Activated naive CD4-positive, alpha-beta T cell treated with Interleukin-2 at 50 U/mL for 16 hours (primary cell): ENCODE measurements at regions not wholly inside any gene's neighbourhood (a gene's known extent, or its start where the extent isn't known, plus 50 kb on each side); places are given as distances from the start of the nearest gene placed in this dataset.
"Not testable (repeated sequence)": the region's sequence is repeated elsewhere in the genome, so short reads cannot be mapped to it uniquely, and the experiment has no call there.

ENCODE experiments used
- DNase-seq: peaks from one replicate; pipeline ENCODE4 v3.0.0-alpha.2; 2020

GRCh38 chr2:234178330-234179030, 128.0 kb downstream of the SPP2 start:
- DNase-seq: no peak

- DNase-seq: no peak
These were observed 125.1 kb downstream of the SPP2 start for GRCh38 chr2:234175649-234176048.

GRCh38 chr2:234174742-234175141, 124.2 kb downstream of the SPP2 start:
- DNase-seq: no peak

- DNase-seq: no peak
These were observed 122.0 kb downstream of the SPP2 start for GRCh38 chr2:234172532-234172931.

GRCh38 chr2:234172066-234172465, 121.6 kb downstream of the SPP2 start:
- DNase-seq: no peak

DNA sequence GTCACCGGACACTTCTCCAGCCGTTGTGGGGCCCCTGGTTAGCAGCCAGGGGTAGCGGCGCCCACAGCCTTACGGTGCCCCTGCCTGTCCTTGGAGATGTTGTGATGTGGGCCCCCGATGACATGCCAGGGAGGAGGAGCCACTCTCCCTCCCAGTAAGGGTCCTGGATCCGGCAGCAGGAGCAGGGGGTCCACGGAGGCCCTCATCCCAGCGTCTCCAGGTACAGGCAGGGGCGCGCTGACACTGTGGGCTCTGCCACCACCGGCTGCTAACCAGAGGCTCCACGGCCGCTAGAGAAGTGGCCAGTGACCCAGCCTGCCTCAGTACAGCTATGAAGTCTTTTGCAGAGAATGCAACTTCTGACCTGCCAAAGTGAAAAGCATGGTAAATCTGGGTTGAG, 121.2 kb downstream of the SPP2 start:
- no peak for DNase-seq

DNA sequence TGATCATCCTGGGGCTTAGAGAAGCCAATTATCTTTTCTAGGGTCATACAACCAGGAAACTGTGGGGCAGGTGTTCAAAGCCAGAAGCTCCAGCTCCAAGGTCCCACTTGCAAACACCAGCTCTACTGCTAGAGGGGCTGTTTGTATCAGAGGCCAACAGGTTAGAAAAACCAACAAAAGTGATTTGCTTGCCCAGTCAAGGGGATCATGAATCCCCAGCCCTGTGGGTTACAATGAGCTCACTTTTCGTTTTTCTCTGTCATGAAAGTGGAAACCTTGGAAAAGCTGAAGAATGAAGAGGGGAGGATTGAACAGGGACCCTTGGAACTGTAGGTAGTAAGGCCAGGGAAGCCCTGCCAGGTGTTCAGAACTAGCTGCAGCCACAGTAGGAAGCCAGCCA, 119.2 kb downstream of the SPP2 start:
- no peak for DNase-seq

GRCh38 chr2:234168605-234169570, 118.4 kb downstream of the SPP2 start:
- not testable (repeated sequence) for DNase-seq

GRCh38 chr2:234166531-234166930, 116.0 kb downstream of the SPP2 start:
- no peak for DNase-seq

DNA sequence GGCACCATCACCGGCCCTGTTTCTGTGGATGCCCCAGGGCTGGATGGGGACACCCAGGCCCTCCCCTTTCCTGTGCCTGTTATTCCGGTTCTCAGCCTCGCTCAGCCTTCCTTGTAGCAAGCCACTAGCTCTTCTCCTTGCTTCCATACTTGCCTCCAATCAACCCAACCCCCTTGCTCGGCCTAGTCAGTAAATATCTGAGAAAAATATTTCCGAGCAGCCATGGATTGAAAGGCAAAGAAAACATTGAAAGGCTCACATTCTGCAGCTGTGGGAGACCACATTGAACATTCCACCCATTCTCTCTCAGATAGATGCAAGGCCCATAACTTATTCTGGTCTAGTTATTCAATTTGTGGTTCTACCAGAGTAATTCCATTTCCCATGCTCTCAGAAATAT, 114.9 kb downstream of the SPP2 start:
- DNase-seq: no peak

- peak; percentile 41 for DNase-seq
These were observed 114.3 kb downstream of the SPP2 start for GRCh38 chr2:234164493-234165413.

GRCh38 chr2:234163510-234164045, 113.1 kb downstream of the SPP2 start:
- no peak for DNase-seq

DNA sequence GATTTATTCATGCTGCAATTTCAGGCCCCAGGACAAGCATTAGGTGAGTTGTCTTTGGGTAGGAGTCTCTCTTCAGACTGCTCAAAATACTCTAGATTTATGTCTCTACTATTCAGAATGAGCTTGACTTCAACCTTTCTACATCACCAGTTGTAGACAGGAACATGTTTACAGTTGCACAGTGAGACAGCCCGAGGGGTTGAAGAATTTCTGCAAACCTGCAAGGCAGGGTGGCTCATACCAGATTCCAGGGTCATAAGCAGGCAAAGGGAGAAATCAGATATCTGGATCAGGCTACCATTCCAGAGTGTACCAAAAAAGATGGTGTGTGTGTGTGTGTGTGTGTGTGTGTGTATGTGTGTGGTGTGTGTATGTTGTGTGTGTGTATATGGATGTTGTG, 112.4 kb downstream of the SPP2 start:
- DNase-seq: no peak

DNA sequence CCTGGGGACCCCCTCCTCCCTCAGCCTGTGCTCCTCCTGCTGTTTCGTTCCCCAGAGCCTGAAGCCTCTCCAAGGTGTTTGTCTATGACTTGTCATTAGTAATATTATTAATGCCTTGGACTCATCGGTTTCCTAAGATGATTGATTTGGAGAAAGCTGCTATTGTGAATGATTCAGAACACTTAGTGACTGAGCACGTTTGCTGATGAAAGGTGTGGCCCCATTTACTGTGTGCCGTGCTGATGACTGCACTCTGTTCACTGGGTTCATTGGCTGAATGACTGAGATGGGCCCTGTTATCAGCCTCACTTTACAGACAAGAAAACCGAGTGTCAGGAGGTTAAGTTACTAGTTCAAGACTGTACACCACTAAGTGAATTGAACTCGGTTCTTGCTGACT, 111.4 kb downstream of the SPP2 start:
- no peak for DNase-seq

- DNase-seq: no peak
These were observed 108.3 kb downstream of the SPP2 start for GRCh38 chr2:234158812-234159211.

- no peak for DNase-seq
These were observed 107.5 kb downstream of the SPP2 start for GRCh38 chr2:234157817-234158588.

GRCh38 chr2:234156326-234156725, 105.8 kb downstream of the SPP2 start:
- DNase-seq: no peak

GRCh38 chr2:234152835-234153234, 102.3 kb downstream of the SPP2 start:
- DNase-seq: not testable (repeated sequence)

GRCh38 chr2:234147335-234147861, 96.9 kb downstream of the SPP2 start:
- DNase-seq: no peak

GRCh38 chr2:234146087-234146826, 95.8 kb downstream of the SPP2 start:
- DNase-seq: no peak

DNA sequence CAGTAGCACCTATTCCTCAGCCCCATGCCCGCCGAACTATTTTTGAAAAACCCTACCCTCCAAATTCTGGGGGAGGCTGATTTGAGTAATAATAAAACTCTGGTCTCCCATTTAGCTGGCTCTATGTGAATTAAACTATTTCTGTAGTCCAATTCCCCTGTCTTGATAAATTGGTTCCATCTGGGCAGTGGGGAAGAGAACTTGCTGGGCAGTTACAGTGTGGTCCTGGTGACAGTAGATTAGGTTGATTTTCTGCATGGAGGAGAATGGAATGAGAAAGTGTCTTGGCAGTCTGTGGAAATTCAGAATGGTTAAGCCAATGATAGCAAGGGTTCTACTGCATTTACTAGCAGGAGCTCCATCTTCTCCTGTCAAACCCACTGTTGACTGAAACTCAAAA, 95.0 kb downstream of the SPP2 start:
- no peak for DNase-seq
